ENCODE measurements at regions not wholly inside any gene's neighbourhood (a gene's known extent, or its start where the extent isn't known, plus 50 kb on each side); places are given as distances from the start of the nearest gene placed in this dataset.

GRCh38 chr14:46279327-46279726 lies 372.3 kb downstream of the RPL10L start:
- TF ChIP-seq ZFP3 (CRISPR knock-in tag; IDR thresholded peaks at IDR 0.05) (no peak), TOX (CRISPR knock-in tag; IDR thresholded peaks at IDR 0.05; ENCODE audit: borderline replicate concordance) (no peak), OSR1 (CRISPR knock-in tag; IDR thresholded peaks at IDR 0.05) (no peak), ARNTL (CRISPR knock-in tag; IDR thresholded peaks at IDR 0.05; ENCODE audit: borderline replicate concordance, low read depth) (no peak), ESRRG (CRISPR knock-in tag; IDR thresholded peaks at IDR 0.05) (no peak), ZFP30 (CRISPR knock-in tag; IDR thresholded peaks at IDR 0.05) (no peak), PATZ1 (CRISPR knock-in tag; IDR thresholded peaks at IDR 0.05; ENCODE audit: borderline replicate concordance) (no peak), TCF4 (CRISPR knock-in tag; IDR thresholded peaks at IDR 0.05; ENCODE audit: borderline replicate concordance) (no peak), PPARA (CRISPR knock-in tag; IDR thresholded peaks at IDR 0.05; ENCODE audit: borderline replicate concordance) (no peak), TSHZ2 (CRISPR knock-in tag; IDR thresholded peaks at IDR 0.05) (no peak), CSDC2 (CRISPR knock-in tag; IDR thresholded peaks at IDR 0.05) (no peak)

Data from SK-N-SH treated with all-trans-retinoic acid at 6 μM for 48 hours (cell line).